ENCODE measurements at regions not wholly inside any gene's neighbourhood (a gene's known extent, or its start where the extent isn't known, plus 50 kb on each side); places are given as distances from the start of the nearest gene placed in this dataset.

DNA sequence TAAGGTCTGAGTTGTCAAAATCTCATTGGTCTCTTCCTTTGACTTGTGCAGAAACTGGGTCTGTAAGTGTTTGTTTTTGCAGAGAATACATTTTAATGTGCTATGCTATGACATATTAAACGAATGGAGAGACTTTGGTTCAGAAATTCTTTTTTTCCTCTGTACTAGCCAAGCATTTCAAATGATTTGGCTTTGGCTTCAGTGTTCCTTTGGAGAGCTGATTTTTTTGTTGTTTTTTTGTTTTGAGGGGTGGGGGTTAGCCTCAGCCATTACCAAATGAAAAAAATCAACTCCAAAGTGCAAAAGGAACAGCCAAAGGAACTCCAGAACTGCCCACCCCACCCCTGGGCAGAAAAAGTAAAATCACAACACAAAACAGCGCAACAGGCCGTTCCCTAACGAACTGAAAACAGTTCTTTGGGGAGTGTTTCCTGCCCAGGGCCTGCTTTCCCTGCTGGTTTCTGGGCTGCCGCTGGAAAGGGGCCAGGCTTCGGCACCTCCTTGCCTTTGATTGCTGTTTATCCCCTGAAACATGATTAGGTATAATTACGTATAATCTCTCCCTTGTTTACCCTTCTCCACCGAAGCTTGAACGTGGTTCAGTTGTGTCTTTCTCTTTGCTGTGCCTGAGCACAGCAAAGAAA is 57.6 kb upstream of the NEO1 start:
- Histone ChIP-seq H3K9me3 (ENCODE audit: control insufficient read depth in 4 of 4, low read length in 3 of 4) (no peaks in the 10 kb centered on the region), H3K27me3 (ENCODE audit: control insufficient read depth in 4 of 4, insufficient read depth in 4 of 4, low read length in 3 of 4) (peaks cover 0 to 2% (median 0%) of the 10 kb centered on the region in 4 donors), H3K9ac (ENCODE audit: low read depth in 1 of 2, low read length in 2 of 2) (no peak overlapping the region), H3K36me3 (ENCODE audit: control insufficient read depth in 4 of 4, insufficient read depth in 3 of 4, low read depth in 1 of 4, low read length in 3 of 4) (no peaks in the 10 kb centered on the region), H3K4me3 (ENCODE audit: low read depth in 1 of 3, low read length in 3 of 3) (no peak overlapping the region), H3K27ac (ENCODE audit: low read depth in 1 of 2, low read length in 2 of 2) (no peak overlapping the region), H3K4me1 (ENCODE audit: control insufficient read depth in 4 of 4, insufficient read depth in 4 of 4, low read length in 3 of 4) (no peaks in the 10 kb centered on the region)
- 57% methylated on average over 9 of the region's 9 CpGs for WGBS
- no peak for DNase-seq (ENCODE audit: low spot score)
- TF ChIP-seq TAF1 (conservative IDR thresholded peaks at IDR 0.05) (no peak), JUND (IDR thresholded peaks at IDR 0.05) (no peak), HNF4A (conservative IDR thresholded peaks at IDR 0.05) (no peak), FOXA2 (IDR thresholded peaks at IDR 0.05) (no peak), NR2F2 (IDR thresholded peaks at IDR 0.05) (no peak), GABPA (IDR thresholded peaks at IDR 0.05 in 1 of 2, conservative IDR thresholded peaks at IDR 0.05 in 1 of 2) (no peak), SP1 (IDR thresholded peaks at IDR 0.05) (no peak), FOXA1 (IDR thresholded peaks at IDR 0.05) (no peak)
- TF ChIP-seq, protein P1, sequence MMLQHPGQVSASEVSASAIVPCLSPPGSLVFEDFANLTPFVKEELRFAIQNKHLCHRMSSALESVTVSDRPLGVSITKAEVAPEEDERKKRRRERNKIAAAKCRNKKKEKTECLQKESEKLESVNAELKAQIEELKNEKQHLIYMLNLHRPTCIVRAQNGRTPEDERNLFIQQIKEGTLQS (IDR thresholded peaks at IDR 0.05): no peak

GRCh38 chr15:72992841-72993252 is 59.4 kb upstream of the NEO1 start:
- Histone ChIP-seq H3K4me1 (ENCODE audit: control insufficient read depth in 4 of 4, insufficient read depth in 4 of 4, low read length in 3 of 4) (no peaks in the 10 kb centered on the region), H3K27ac (ENCODE audit: low read depth in 1 of 2, low read length in 2 of 2) (peak overlapping the region in 1 of 2 donors; percentile 25), H3K4me3 (ENCODE audit: low read depth in 1 of 3, low read length in 3 of 3) (no peak overlapping the region), H3K9ac (ENCODE audit: low read depth in 1 of 2, low read length in 2 of 2) (no peak overlapping the region), H3K27me3 (ENCODE audit: control insufficient read depth in 4 of 4, insufficient read depth in 4 of 4, low read length in 3 of 4) (peaks cover 0 to 6% (median 0%) of the 10 kb centered on the region in 4 donors), H3K9me3 (ENCODE audit: control insufficient read depth in 4 of 4, low read length in 3 of 4) (no peaks in the 10 kb centered on the region), H3K36me3 (ENCODE audit: control insufficient read depth in 4 of 4, insufficient read depth in 3 of 4, low read depth in 1 of 4, low read length in 3 of 4) (no peaks in the 10 kb centered on the region)
- DNase-seq (ENCODE audit: low spot score): no peak
- no peak for TF ChIP-seq HNF4A (conservative IDR thresholded peaks at IDR 0.05)
- TF ChIP-seq GABPA (IDR thresholded peaks at IDR 0.05 in 1 of 2, conservative IDR thresholded peaks at IDR 0.05 in 1 of 2): no peak
- TF ChIP-seq, protein P2, sequence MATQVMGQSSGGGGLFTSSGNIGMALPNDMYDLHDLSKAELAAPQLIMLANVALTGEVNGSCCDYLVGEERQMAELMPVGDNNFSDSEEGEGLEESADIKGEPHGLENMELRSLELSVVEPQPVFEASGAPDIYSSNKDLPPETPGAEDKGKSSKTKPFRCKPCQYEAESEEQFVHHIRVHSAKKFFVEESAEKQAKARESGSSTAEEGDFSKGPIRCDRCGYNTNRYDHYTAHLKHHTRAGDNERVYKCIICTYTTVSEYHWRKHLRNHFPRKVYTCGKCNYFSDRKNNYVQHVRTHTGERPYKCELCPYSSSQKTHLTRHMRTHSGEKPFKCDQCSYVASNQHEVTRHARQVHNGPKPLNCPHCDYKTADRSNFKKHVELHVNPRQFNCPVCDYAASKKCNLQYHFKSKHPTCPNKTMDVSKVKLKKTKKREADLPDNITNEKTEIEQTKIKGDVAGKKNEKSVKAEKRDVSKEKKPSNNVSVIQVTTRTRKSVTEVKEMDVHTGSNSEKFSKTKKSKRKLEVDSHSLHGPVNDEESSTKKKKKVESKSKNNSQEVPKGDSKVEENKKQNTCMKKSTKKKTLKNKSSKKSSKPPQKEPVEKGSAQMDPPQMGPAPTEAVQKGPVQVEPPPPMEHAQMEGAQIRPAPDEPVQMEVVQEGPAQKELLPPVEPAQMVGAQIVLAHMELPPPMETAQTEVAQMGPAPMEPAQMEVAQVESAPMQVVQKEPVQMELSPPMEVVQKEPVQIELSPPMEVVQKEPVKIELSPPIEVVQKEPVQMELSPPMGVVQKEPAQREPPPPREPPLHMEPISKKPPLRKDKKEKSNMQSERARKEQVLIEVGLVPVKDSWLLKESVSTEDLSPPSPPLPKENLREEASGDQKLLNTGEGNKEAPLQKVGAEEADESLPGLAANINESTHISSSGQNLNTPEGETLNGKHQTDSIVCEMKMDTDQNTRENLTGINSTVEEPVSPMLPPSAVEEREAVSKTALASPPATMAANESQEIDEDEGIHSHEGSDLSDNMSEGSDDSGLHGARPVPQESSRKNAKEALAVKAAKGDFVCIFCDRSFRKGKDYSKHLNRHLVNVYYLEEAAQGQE (IDR thresholded peaks at IDR 0.05): no peak
- no peak for TF ChIP-seq ZBTB33 (IDR thresholded peaks at IDR 0.05)
- no peak for TF ChIP-seq TAF1 (conservative IDR thresholded peaks at IDR 0.05)
- TF ChIP-seq JUND (IDR thresholded peaks at IDR 0.05): no peak
- no peak for TF ChIP-seq YY1 (IDR thresholded peaks at IDR 0.05)
- no peak for TF ChIP-seq SP1 (IDR thresholded peaks at IDR 0.05)
- no peak for TF ChIP-seq NR2F2 (IDR thresholded peaks at IDR 0.05)
- 79% methylated on average over 8 of the region's 8 CpGs for WGBS
